Calu3 (cell line): ENCODE measurements at regions not wholly inside any gene's neighbourhood (a gene's known extent, or its start where the extent isn't known, plus 50 kb on each side); places are given as distances from the start of the nearest gene placed in this dataset.

Source experiments
- BruUV-seq: library from RNA; stranded (reverse); fragments of 400-500 nt; replicated peaks from 2 replicates; lab custom pipeline; 2021; lab: Mats Ljungman, UMichigan
- CTCF ChIA-PET: fragments of 300-600 bp; sonication (Branson Sonifier 250); formaldehyde crosslinking; loops from one replicate; lab custom pipeline; 2022; ENCODE audit warnings: antibody characterized with exemption; lab: Charles Lee
- DNase-seq: peaks from one replicate; pipeline ENCODE4 v3.0.0; 2022
- H3K27ac Mint-ChIP-seq: one replicate; pipeline ENCODE4 v1.8.0; 2022; ENCODE audit warnings: mixed read lengths; ENCODE audit not compliant: unreplicated experiment
- H3K27me3 Mint-ChIP-seq: one replicate; pipeline ENCODE4 v1.8.0; 2022; ENCODE audit warnings: mixed read lengths; ENCODE audit not compliant: unreplicated experiment
- H3K36me3 Mint-ChIP-seq: one replicate; pipeline ENCODE4 v1.8.0; 2022; ENCODE audit warnings: mild to moderate bottlenecking, moderate library complexity, mixed read lengths; ENCODE audit not compliant: insufficient read depth, unreplicated experiment
- H3K4me1 Mint-ChIP-seq: one replicate; pipeline ENCODE4 v1.8.0; 2022; ENCODE audit warnings: mild to moderate bottlenecking, low read depth, mixed read lengths; ENCODE audit not compliant: unreplicated experiment
- H3K4me3 Mint-ChIP-seq: one replicate; pipeline ENCODE4 v1.8.0; 2022; ENCODE audit warnings: mild to moderate bottlenecking, low read depth, moderate library complexity, mixed read lengths; ENCODE audit not compliant: unreplicated experiment
- H3K9me3 Mint-ChIP-seq: one replicate; pipeline ENCODE4 v1.8.0; 2022; ENCODE audit warnings: low read depth, mixed read lengths; ENCODE audit not compliant: unreplicated experiment
- intact Hi-C: fragments of 100-400 bp; cut with micrococcal nuclease; formaldehyde crosslinking; loops from one replicate; pipeline ENCODE4 v1.10.0; 2022; ENCODE audit not compliant: unreplicated experiment
- TF ChIP-seq, protein P1 (sequence below): fragments of 200-600 bp; IDR thresholded peaks from one replicate; pipeline ENCODE4 v1.8.0; 2022; ENCODE audit warnings: antibody characterized with exemption; ENCODE audit not compliant: unreplicated experiment

DNA sequence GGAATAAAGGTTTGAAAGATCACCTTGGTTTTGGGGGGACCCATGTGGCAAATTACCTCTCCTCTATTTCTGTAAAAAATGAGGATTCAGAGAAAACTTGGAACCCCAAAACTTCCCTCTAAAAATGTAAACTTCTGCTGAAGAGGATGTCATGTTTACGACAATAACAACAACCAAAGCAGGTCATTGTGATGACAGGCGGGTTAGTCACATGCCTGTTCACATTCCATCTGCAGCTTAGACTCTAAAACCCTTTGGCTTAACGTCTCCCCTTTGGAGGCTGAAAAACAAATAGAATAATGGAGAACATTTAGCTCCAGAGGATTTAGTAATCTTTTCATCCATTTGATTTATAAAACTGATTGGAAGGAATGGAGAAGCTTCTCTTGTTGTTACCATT, 75.0 kb upstream of the FAM9C start:
- TF ChIP-seq, protein P1, sequence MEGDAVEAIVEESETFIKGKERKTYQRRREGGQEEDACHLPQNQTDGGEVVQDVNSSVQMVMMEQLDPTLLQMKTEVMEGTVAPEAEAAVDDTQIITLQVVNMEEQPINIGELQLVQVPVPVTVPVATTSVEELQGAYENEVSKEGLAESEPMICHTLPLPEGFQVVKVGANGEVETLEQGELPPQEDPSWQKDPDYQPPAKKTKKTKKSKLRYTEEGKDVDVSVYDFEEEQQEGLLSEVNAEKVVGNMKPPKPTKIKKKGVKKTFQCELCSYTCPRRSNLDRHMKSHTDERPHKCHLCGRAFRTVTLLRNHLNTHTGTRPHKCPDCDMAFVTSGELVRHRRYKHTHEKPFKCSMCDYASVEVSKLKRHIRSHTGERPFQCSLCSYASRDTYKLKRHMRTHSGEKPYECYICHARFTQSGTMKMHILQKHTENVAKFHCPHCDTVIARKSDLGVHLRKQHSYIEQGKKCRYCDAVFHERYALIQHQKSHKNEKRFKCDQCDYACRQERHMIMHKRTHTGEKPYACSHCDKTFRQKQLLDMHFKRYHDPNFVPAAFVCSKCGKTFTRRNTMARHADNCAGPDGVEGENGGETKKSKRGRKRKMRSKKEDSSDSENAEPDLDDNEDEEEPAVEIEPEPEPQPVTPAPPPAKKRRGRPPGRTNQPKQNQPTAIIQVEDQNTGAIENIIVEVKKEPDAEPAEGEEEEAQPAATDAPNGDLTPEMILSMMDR, result no peak
- CTCF ChIA-PET, result interaction anchor here (1.1 kb wide), 1 partner anchor 105 kb away, joined by 4 read pairs; no protein-coding TSS in a partner anchor
- Mint-ChIP-seq H3K27ac (peak overlapping the region; percentile 73), H3K36me3 (no peaks in the 10 kb centered on the region), H3K27me3 (no peaks in the 10 kb centered on the region), H3K4me3 (peak overlapping the region; percentile 39), H3K9me3 (peaks cover 4% of the 10 kb centered on the region), H3K4me1 (peaks cover 26% of the 10 kb centered on the region)
- intact Hi-C loops, result no loop called here
- no TSS peak for BruUV-seq
- DNase-seq, result no peak

DNA sequence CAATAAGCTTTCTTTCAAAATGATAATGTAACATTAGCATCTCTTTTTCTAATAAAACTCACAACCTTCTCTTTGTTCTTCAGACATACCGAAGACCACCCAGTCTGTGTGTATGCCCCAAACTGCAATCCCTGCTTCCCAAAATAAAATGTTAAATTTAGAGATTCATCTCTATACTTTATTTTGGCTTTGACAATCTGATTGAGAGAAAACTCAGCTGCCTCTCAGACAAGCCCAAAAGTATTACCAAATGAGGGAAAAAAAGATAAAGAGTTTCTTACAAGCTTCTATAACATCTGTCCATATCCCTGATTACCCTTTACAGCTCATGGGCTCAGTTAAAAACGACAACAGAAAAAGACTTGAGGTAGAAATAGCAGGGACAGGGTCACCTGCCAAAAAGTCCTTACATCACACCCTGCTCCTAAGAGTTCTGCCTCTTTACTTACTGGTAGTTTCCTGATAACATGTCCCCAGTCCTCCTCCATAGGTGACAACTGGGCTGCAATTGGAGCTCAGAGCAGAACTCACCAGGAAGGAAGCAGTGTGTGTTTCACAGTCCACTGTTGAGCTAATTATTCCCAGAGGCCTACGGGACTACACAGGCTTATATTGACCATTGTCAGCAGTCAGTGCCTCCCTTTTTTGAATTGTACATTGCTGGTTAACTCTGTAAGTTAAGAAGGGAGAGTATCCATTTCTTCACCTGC, 70.9 kb upstream of the FAM9C start:
- peaks cover 25% of the 10 kb centered on the region for H3K4me1 Mint-ChIP-seq
- TF ChIP-seq, protein P1, result no peak
- H3K27me3 Mint-ChIP-seq, result no peaks in the 10 kb centered on the region
- no TSS peak for BruUV-seq
- H3K9me3 Mint-ChIP-seq, result peaks cover 4% of the 10 kb centered on the region
- intact Hi-C loops, result no loop called here
- no peak overlapping the region for H3K4me3 Mint-ChIP-seq
- H3K27ac Mint-ChIP-seq, result no peak overlapping the region
- no peak for DNase-seq
- H3K36me3 Mint-ChIP-seq, result peaks cover 5% of the 10 kb centered on the region
- CTCF ChIA-PET, result interaction anchor here (0.7 kb wide), 1 partner anchor 81 kb away, joined by 4 read pairs; no protein-coding TSS in a partner anchor

DNA sequence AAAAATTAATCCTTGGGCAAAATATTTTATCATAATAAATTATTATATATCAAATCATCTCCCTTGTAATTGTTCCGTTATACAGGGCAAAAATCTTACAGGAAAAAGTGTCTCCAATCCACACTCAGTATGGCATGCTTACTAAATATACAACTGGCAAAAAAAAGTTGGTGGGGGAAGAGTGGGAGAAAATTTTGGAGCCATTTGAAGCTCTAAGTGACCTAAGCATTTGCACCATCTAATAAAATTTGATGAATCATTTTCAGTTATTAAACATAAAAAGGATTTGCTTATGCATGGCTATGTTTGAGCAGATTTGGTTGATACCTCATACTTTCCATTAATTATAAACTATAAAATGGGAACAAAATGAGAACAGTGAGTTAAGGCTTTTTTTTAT, 68.1 kb upstream of the FAM9C start:
- BruUV-seq, result no TSS peak
- H3K9me3 Mint-ChIP-seq, result peaks cover 4% of the 10 kb centered on the region
- no peaks in the 10 kb centered on the region for H3K27me3 Mint-ChIP-seq
- peaks cover 5% of the 10 kb centered on the region for H3K36me3 Mint-ChIP-seq
- H3K4me1 Mint-ChIP-seq, result peaks cover 12% of the 10 kb centered on the region
- no peak overlapping the region for H3K4me3 Mint-ChIP-seq
- TF ChIP-seq, protein P1, result no peak
- intact Hi-C loops, result no loop called here
- no peak for DNase-seq
- no peak overlapping the region for H3K27ac Mint-ChIP-seq
- CTCF ChIA-PET, result interaction anchor here (1.0 kb wide), 1 partner anchor 11 kb away, joined by 3 read pairs; no protein-coding TSS in a partner anchor

DNA sequence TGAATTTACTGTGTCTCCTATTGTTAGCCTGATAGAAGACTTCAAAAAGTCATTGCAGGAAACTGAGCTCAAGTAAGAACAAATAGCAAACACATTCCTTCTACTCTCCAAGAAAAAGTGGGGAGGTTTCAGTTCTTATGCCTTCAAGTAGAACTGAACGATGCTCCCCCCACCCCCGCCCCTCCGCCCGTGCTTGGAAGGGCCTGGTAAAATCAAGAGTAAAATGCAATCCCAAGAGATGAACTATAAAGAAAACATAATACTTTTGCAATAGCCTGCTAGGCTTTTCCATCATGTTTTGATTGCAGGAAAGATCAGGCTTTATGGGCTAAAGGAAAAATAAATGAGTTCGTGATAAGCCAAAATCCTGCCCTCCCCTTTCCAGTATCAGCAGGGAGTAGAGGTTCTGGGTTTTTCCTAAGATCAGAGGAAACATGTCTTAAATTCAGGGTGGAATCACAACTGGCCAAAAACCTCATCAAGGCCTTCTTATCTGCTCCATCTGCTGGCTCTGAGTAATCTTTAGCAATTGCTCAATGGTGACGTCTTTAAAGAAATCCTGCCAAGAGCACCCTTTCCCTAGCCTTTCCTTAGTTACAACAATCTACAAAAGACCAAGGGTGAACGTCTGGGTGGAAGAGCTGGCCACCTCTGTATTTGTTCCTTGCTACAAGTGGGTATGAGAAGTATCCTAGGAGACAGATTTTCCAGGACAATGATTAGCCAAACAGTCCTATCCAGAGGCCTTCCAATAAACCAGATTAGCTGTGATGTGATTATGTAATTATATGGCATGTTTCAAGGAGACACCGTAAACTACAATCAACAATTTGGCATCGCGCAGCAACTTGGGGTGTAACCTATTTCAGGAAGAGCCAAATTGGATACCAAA, 66.3 kb upstream of the FAM9C start:
- Mint-ChIP-seq H3K9me3 (no peaks in the 10 kb centered on the region), H3K36me3 (peaks cover 5% of the 10 kb centered on the region), H3K4me3 (peak overlapping the region; percentile 48), H3K27ac (peak overlapping the region; percentile 99), H3K4me1 (peaks cover 12% of the 10 kb centered on the region), H3K27me3 (no peaks in the 10 kb centered on the region)
- peak; percentile 45 for DNase-seq
- TF ChIP-seq, protein P1, result no peak
- CTCF ChIA-PET, result interaction anchor here (0.6 kb wide), 1 partner anchor 1589 kb away, joined by 4 read pairs; no protein-coding TSS in a partner anchor
- BruUV-seq, result TSS peak; percentile 90
- intact Hi-C loops, result loop anchor here (1.0 kb wide), 1 partner anchor 288 kb away; no protein-coding TSS in a partner anchor
